GM18868 (cell line): ENCODE measurements at regions not wholly inside any gene's neighbourhood (a gene's known extent, or its start where the extent isn't known, plus 50 kb on each side); places are given as distances from the start of the nearest gene placed in this dataset.

Experiments used
- ATAC-seq: cut with Tn5 transposase; IDR thresholded peaks from one replicate; pipeline ENCODE4 v1.9.1; 2021; ENCODE audit warnings: mild to moderate bottlenecking, moderate library complexity; ENCODE audit not compliant: unreplicated experiment

DNA sequence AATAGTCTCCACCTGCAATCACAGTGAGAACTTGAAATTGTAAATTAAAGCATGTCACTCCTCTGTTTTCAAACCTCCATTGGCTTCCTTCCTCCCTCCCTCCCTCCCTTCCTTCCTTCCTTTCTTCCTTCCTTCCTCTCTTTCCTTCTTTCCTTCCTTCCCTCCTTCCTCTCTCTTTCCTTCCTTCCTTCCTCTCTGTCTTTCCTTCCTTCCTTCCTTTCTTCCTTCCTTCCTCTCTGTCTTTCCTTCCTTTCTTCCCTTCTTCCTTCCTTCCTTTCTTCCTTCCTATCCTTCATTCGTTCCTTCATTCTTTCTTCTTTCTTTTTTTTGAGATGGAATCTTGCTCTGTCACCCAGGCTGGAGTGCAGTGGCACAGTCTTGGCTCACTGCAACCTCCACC, 595.0 kb upstream of the ZNF608 start:
- no peak for ATAC-seq

DNA sequence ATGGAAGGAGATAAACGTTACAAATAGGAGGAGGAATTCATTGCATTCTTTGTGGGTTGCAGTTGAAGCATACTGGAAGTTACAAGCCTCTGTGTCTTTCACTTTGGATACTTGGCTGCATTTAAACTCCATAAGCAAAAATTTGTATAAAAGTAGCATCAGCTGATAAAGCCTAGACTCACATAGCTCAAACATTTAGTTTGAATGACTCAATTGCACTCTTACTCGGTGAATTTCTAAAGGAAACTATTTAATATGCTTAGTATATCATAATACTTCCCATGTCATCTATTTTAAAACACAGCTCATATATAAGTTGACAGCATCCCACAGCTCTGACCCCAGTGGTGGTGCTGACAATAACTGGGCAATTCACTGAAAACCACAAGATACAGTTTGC, 596.6 kb upstream of the ZNF608 start:
- ATAC-seq, result no peak

DNA sequence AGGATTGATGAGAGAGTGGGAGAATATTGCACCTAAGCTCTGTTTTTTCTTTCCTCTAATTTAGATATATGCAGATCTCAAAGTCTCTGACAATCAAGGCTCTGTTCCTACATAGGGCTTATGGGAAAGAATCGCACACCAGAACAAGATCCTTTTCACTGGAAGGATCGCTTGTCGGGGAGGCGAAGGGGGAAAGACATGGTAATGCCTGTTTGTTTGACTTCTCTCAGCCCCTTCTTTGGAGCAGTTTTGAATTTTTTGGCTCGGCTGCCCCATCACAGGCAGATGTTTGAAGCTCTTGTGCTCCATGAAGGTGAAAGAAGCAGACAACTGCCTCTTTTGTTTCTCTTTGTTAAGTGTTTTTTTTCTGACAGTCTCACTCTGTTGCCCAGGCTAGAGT, 599.9 kb upstream of the ZNF608 start:
- no peak for ATAC-seq

DNA sequence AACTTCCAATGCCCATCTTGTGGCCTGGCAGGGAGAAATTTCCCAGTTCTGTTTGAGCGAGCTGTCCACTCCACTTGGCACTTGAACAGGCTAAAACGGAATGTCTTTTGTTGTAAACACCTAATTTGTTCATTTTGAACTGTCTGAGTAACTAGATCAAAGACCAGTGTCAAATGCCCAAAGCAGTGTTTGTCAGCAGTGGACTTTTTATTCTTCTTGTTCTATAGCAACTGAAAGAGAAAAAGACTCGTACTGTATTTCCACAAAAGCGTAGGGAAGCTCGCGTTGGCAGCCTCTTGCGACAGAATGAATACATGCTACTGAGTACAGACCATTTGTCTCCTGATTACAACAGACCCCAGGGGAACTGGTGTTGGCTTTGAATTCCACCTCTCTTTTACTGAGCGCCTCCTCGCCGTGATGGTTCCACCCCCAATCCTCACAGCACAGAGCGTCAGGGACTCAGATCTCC, 601.8 kb upstream of the ZNF608 start:
- no peak for ATAC-seq

DNA sequence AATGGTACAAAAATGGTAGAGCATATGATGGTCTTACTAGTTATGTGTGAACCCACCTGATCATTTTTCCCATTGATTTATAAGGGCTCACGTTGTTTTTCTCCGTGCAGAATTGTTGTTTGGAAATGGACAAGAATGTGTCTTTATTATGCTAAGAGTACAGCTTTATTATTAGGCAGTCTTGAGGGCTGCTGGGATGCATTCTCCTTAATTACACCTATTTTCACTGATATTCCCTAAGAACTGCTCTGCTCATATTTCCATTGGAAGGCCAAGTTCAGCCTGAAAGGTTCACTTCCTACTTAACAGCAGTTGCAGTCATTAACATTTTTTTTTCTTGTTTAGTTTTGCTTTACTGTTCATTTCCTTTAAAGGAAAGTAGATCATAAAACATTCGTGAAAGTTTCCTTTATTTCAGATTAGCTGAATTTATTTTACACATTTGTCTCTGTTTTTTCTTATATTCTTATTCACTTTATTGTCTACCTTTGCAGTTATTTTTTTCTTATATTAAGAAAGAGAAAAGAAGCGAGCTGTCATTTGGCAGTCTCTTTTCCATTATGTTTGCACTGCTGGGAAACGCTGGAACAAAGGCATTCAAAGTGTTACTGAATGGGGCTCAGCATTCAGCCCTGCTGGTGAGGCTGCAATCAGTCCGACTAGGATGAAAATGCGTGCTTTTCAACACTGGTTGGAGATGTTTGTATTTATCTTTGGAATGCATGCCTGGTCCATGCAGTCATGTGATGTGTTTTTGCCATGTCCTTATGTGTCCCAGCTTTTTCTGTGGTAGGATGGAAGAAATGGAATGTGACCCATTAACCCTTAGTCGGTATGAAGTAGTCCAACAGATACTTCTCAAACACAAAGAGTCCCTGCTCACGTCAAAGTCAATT, 602.7 kb upstream of the ZNF608 start:
- no peak for ATAC-seq

DNA sequence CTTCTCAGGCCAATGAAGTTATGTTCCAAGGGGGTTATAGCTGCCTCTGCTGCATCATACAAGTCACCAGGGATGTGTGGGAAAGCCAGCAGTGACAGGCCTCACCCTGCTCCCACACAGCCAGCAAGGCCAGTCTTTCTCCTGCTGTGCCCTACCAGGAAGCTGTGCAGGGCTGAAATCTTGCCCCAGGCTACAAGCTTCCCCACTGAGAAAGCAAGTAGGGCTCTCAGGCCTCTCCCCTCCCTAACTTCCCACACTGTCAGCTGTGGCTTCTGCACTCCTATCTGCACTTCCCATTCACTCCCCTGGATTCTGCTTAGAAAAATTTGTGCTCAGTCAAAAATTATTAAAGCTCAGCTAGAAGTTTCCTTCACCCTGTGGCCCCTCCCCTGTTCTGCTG, 611.2 kb upstream of the ZNF608 start:
- no peak for ATAC-seq

DNA sequence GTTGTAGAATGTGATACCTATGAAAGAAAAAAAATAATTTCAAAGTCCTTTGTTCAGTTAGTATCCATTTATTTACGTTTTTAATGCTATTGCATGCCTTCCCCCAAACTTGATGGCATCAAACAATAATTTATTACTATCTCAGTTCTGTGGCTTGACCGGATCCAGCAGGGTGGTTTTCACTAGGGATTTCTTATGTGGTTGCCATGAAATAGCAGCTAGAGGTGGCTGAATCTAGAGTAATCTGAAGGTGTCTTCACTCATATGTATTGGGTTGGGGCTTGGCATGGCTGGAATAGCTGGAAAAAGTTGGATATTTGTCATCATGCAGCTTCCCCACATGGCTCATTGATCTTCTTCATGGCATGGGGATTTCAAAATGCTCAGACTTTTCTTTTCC, 619.3 kb upstream of the ZNF608 start:
- no peak for ATAC-seq

DNA sequence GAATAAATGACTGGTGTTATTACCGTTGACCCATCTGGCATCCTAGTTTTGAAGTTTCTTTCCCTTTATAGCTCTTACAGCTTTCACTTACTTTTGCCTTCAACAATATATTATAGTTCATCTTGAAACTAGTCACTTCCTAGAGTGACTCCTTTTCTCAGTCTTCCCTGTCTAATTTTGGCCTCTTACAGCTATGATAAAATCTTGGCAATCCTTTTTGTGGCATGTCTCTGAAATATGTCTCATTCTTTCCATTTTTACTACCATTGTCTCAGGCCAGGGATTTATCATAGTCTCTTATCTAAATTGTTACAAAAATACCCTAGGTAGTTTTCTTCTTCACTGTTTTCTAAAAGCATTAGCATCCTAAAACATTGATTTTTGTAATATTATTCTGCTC, 621.3 kb upstream of the ZNF608 start:
- no peak for ATAC-seq

DNA sequence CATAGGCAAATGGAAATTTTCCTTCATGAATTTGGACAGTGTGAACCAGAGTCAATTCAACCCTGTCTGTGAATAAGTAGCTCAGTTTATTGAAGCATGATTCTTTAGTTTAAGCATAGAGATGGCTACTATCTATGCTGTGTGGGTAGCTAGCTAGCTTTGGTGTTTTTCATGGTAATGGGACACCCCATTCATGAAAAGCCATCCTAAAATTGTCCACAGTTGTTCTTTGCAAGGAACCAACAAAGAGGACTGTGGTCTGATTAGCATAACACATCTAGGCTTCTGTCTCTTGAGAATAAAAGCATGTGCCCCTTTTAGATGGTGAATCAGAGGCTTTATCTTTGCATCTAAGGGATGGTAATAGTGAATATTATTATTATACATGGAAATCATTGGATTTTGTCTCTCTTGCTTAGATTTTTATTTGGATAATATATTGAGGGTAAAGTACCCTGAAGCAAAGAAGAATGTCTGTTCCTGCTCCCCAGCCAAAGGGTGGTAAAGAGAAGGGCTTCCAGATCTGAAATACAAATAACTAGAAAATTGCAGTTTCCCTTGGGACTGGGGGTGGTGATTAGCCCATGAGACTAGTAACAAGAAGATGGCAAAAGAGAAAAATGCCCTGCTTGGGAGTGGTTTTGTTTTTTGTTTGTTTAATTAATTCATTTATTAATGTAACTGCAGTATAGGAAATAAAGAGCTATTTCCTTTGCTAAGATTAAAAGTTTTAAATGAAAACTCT, 624.2 kb upstream of the ZNF608 start:
- no peak for ATAC-seq

DNA sequence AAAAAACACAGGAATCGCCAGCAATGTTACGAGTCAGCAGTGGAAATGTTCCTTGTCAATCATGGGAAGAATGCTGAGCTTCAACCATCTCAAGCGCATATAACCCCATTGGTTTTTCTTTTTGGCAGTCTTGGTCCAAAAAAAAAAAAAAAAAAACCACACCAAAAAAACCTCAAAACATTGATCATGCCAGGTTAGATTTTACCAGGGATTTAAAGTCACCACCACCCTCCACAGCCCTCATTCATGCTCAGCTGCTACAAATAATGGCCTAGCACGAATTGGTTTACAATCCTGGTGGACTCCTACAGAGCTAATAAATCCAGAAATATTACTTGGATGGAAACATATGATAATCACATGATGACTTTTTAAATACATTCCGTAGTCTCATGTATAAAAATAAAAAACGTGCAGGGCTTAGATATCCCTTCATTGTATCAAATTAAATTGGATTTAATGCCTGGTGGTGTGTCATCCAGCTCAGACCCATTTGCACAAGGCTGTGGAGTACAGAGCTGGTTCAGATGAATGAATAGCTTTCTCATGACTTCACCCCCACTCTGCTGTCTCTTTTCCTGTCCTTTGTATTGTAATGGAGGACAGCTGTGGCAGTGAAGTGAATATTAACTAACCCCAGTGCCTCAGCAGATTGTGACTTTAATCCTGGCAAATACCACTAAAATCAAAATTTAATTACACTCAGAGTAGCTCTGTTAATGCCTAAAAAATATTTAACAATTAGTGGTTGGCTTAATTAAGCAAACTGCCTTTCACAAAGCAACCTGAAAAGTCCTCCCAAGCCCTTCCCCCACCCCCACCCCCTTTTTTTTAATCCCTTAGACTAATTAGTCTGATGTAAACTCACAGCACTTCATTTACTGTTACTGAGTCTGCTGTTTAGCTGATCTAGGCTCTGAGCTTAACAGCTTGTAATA, 626.5 kb upstream of the ZNF608 start:
- no peak for ATAC-seq

DNA sequence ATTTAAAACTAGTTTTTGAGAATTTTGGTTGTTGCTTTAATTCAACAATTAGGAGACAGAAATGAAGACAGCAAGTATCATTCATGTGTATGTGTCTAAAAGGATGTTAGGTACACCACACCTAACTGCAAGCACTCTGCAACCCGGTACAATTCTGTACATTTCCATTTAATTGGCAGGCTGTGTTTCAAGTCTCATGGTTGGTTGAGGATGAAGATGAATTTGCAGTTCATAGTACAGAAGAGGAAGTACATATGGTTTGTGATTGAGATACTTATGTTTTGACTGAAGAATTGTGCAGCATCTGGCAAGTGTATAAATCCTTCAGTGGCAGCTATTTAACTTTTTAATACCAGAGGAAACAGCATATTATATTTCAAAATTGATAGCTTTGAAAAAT, 628.7 kb upstream of the ZNF608 start:
- peak; percentile 74 for ATAC-seq

DNA sequence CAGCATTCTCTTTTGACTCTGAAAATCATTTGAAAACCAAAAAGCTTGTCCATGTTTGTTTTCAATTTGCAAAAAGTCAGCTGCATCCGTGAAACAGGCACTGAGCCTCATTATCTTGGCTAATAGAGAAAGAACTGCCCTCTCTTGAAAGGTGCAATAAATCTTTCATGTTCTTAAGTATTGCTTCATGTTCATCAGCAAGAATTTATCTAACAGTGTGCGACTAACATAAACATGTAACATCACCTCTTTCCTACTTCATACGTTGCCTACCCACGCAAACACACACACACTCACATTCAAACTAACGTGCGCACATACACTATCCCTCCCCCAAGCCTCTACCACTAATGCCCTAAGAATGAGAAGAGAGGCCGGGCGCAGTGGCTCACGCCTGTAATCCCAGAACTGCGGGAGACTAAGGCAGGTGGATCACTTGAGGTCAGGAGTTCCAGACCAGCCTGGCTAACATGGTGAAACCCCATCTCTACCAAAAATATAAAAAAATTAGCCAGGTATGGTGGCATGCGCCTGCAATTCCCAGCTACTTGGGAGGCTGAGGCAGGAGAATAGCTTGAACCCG, 629.7 kb upstream of the ZNF608 start:
- ATAC-seq, result no peak

DNA sequence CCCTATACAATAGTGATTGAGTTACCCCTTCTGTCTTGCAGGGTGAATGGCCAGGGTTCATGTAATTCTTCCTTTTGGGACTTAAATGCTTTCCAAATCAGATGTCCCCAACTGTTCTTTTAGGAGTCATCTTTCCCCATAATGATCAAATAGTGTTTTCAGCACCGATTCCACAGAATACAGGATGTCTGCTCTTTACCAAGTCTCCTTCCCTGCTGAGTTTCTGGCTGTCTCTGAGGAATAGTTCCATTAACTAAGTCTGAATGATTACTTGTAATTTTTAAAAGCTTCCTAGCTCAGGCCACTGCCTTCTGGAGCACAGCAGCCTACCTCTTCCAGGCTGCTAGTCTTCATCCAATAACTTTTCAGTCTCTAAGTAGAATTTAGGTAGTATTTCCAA, 630.7 kb upstream of the ZNF608 start:
- ATAC-seq, result no peak

DNA sequence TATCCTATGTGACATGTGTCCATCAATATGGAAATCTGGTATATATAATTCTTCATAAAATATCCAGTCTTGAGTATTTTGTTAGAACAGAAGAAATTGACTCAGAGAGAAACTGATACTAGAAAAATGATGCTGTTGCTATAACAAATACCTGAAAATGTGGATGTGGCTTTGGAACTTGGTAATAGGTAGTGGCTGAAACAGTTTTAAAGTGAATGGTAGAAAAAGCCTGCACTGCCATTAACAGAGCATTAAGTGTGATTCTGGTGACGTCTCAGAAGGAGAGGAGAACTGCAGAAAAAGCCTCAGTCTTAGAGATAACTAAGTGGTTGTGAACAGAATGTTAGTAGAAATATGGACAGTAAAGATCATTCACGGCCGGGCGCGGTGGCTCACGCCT, 634.9 kb upstream of the ZNF608 start:
- ATAC-seq, result peak; percentile 51

DNA sequence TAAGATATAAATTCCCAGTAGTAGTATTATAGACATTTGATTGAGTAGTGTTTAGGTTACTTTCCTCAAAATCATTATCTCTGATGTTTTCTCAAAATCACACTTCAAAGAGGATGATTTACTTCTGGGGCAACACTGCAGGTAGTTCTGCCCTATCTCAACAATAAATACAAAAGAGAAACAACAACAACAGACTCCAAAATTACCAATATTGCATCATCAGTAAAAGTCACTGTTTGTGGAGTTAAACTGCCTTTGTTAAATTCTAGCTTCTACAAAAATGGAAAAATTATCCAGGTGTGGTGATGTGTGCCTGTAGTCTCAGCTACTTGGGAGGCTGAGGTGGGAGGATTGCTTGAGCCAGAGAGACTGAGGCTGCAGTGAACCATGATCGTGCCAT, 637.6 kb upstream of the ZNF608 start:
- no peak for ATAC-seq

DNA sequence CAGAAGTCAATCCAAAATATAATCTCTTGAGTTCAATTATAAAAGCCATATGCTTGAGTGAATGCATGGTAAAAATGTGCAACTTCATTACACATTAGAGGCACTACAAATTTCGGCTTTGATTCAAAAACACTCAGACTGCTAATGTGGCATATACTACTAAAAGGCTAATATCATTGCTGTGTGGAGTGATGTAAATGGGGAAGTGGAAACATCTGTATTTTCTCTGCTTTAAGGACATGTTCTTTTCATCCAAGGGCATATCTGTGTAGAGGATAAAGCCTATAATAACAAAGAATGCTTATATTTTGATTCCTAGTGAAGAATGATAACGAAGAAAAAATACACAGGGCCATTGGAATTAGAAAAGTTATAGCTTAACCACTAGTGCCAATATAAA, 643.9 kb upstream of the ZNF608 start:
- ATAC-seq, result no peak

DNA sequence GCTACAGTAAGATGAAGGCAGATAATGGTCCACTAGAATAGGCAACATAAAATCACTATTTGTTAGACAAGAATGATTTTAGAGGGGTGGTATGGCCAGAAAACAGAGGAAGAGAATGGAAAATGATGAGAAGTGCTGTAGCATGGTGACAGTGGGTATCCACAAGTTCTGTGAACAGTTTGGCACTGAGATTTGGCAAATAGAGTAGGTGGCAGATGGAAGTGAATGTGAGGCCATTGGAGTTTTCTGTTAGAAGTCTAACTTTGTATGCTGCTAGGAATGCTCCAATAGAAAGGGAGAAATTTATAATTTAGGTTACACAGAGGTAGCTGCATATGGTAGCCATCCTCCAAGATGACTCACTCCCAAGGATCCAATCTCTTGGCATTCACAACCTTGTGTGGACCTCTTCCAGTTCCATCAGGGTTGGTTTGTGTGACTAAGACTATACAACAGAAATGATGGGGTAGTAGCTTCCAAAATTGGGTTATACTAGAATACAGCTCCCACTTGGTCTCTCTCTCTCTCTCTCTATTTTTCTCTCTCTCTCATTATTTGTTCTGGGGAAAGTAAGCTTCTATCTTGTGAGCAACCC, 646.9 kb upstream of the ZNF608 start:
- no peak for ATAC-seq

DNA sequence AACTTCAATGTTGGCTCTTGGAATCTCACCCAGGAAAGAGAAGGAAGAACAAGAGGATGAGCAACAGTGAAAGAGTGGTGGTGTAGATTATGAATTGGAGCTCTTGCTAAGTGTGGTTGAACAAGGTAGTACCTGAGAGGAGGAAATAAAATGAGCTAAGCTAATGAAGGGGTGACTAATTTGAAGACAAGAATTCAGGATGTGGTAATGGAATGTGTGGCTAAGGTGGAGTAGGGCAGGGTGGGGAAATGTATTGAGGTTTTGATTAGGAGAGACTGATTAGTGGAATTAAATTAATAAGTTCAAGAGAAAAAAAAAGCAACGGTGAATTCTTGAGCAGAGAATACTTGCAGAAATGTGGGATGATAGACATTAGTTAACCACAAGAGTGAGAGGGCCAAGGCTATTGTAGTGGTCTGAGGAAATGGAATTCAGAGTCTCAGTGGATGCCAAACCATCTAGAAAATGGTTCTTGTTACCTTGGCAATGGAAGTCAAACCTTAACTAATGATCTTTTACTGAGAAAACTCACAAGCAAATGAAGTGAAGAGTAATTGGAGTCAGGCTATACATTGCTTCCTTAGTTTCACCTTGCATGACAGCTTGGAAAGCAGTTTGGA, 648.3 kb upstream of the ZNF608 start:
- ATAC-seq, result no peak

DNA sequence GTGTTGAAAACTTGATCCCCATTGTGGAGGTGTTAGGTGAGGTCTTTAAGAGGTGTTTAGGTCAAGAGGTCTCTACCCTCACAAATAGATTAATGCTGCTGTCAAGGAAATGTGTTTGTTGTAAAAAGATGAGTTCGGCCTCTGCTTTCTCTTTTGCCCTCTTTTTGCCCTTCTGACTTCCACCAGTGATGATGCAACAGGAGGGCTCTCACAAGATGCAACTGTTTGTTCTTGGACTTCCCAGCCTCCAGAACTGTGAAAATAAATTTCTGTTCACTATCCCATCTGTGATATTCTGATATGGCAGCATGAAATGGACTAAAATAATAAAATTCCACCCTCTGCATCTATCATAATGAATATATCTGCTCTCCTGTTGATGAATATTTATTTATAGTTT, 650.0 kb upstream of the ZNF608 start:
- ATAC-seq, result no peak

DNA sequence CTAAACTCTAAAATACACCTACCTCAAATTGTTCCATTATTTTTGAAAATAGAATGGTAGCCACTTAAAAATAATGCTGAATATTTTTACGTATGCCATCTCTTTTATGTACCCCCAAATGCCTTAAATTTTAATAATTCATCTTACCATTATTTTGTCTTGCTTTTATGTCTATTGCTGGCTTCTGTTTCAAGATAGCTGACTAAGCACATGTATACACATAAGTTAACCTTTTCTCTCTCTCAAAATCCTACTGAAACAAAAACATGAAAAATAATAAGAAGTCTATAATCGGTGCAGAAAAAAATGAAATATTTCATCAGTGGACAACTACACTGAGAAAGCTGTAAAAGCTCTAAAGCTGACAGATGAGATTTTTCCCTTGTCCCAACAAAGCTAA, 652.0 kb upstream of the ZNF608 start:
- ATAC-seq, result no peak
